RWPE2 (cell line): ENCODE measurements at regions not wholly inside any gene's neighbourhood (a gene's known extent, or its start where the extent isn't known, plus 50 kb on each side); places are given as distances from the start of the nearest gene placed in this dataset.

Experiments used
- ATAC-seq: fragments of 200-7000 bp; cut with Tn5 transposase; 3 replicates; pipeline ENCODE4 v1.9.1; 2021; ENCODE audit warnings: low read depth
- DNase-seq: peaks from one replicate; pipeline ENCODE4 v3.0.0-alpha.2; 2020; ENCODE audit warnings: low spot score
- H3K27ac ChIP-seq: fragments of 450-650 bp; 2 replicates; pipeline ENCODE4 v1.5.1; 2017; ENCODE audit warnings: mild to moderate bottlenecking; ENCODE audit not compliant: poor library complexity, severe bottlenecking
- H3K27me3 ChIP-seq: fragments of 250-450 bp; sonication (Bioruptor Pico); 2 replicates; pipeline ENCODE4 v1.5.1; 2021; ENCODE audit warnings: mild to moderate bottlenecking, moderate library complexity; ENCODE audit not compliant: insufficient read depth, poor library complexity, severe bottlenecking
- H3K36me3 ChIP-seq: fragments of 250-450 bp; sonication (Bioruptor Pico); 2 replicates; pipeline ENCODE4 v1.5.1; 2020; ENCODE audit warnings: low read depth, mild to moderate bottlenecking, moderate library complexity
- H3K4me1 ChIP-seq: fragments of 250-450 bp; sonication (Bioruptor Pico); 2 replicates; pipeline ENCODE4 v1.5.1; 2021; ENCODE audit warnings: mild to moderate bottlenecking, moderate library complexity; ENCODE audit not compliant: insufficient read depth, poor library complexity, severe bottlenecking
- H3K4me3 ChIP-seq: fragments of 250-450 bp; sonication (Bioruptor Pico); 2 replicates; pipeline ENCODE4 v1.5.1; 2021; ENCODE audit warnings: mild to moderate bottlenecking, moderate library complexity; ENCODE audit not compliant: severe bottlenecking
- H3K9me3 ChIP-seq: fragments of 250-450 bp; sonication (Bioruptor Pico); 2 replicates; pipeline ENCODE4 v1.5.1; 2021; ENCODE audit warnings: mild to moderate bottlenecking, moderate library complexity; ENCODE audit not compliant: severe bottlenecking
- TF ChIP-seq, protein P1 (sequence below): fragments of 450-650 bp; IDR thresholded peaks from one replicate; pipeline ENCODE4 v1.5.1; 2017; ENCODE audit warnings: mild to moderate bottlenecking, moderate library complexity; ENCODE audit not compliant: poor library complexity, severe bottlenecking

DNA sequence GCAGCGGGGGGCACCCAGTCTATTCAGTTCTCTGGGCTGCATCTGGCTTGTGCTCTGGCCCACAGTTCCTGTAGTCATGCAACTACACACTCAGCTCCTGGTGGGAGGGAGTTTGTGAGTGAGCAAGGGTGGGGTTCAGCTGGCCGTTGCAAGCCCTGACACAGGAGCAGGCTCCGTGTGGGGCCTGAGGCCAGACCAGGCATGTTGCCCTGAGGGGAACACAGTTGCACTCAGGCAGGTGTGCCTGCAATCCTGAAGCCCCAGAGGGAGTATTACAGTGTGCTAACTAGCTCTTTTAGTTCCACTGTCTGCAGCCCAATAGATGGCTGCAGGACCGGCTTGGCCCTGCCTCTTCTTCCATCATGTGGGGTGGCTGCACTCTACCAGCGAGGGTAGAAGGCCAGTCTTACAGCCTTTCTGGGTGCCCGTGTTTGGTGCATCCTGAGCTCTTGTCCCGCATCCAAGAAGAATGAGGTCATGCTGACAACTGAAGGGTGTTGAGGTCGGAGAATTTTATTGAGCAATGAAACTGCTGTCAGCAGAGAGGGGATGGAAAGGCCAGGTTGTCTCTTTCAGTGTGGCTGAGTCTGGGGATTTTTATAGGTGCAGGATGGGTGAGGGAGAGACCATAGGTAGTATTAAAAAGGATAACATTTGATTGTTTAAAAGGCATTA, 49.9 kb upstream of the ELAC2 start:
- Histone ChIP-seq H3K27me3 (peaks cover 4% of the 10 kb centered on the region), H3K36me3 (no peaks in the 10 kb centered on the region), H3K9me3 (no peaks in the 10 kb centered on the region), H3K27ac (no peak overlapping the region), H3K4me3 (no peak overlapping the region), H3K4me1 (no peaks in the 10 kb centered on the region)
- ATAC-seq (no peak), DNase-seq (no peak)
- TF ChIP-seq, protein P1, sequence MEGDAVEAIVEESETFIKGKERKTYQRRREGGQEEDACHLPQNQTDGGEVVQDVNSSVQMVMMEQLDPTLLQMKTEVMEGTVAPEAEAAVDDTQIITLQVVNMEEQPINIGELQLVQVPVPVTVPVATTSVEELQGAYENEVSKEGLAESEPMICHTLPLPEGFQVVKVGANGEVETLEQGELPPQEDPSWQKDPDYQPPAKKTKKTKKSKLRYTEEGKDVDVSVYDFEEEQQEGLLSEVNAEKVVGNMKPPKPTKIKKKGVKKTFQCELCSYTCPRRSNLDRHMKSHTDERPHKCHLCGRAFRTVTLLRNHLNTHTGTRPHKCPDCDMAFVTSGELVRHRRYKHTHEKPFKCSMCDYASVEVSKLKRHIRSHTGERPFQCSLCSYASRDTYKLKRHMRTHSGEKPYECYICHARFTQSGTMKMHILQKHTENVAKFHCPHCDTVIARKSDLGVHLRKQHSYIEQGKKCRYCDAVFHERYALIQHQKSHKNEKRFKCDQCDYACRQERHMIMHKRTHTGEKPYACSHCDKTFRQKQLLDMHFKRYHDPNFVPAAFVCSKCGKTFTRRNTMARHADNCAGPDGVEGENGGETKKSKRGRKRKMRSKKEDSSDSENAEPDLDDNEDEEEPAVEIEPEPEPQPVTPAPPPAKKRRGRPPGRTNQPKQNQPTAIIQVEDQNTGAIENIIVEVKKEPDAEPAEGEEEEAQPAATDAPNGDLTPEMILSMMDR = no peak
